SH-SY5Y (cell line): ENCODE measurements at regions not wholly inside any gene's neighbourhood (a gene's known extent, or its start where the extent isn't known, plus 50 kb on each side); places are given as distances from the start of the nearest gene placed in this dataset.

Source experiments
- GATA2 ChIP-seq: IDR thresholded peaks from 2 replicates; pipeline ENCODE4 v1.6.1; 2011; ENCODE audit warnings: mild to moderate bottlenecking, low read depth, low read length
- GATA3 ChIP-seq: IDR thresholded peaks from 2 replicates; pipeline ENCODE4 v1.6.1; 2011; ENCODE audit warnings: low read depth, mild to moderate bottlenecking, low read length, moderate library complexity

- TF ChIP-seq GATA2 (no peak), GATA3 (no peak)
Measured at GRCh38 chr17:13736916-13737315, 135.2 kb upstream of the HS3ST3A1 start.
